Inferior parietal cortex (tissue), 1 donor: ENCODE measurements at regions not wholly inside any gene's neighbourhood (a gene's known extent, or its start where the extent isn't known, plus 50 kb on each side); places are given as distances from the start of the nearest gene placed in this dataset.
"Not testable (repeated sequence)": the region's sequence is repeated elsewhere in the genome, so short reads cannot be mapped to it uniquely, and the experiment has no call there.

ENCODE experiments used
- DNase-seq: peaks from one replicate; pipeline ENCODE4 v3.0.0-alpha.2; 2016; ENCODE audit errors: extremely low spot score

DNA sequence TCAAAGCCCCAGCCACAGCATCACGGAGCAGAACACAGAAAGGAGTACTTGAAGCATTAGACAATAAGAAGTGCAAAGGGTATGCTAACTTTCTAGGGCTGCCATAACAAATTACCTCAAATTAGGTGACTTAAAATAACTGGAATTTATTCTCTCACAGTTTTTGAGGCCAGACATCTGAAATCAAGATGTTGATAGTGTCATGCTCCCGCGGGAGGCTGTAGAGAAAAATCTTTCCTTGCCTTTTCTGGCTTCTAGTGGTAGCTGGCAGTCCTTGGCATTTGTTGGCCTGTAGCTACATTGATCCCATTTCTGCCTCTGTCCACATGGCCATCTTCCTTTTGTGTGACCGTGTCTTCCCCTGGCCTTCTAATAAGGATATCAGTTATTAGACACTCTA is 51.9 kb upstream of the SPDL1 start:
- no peak for DNase-seq

DNA sequence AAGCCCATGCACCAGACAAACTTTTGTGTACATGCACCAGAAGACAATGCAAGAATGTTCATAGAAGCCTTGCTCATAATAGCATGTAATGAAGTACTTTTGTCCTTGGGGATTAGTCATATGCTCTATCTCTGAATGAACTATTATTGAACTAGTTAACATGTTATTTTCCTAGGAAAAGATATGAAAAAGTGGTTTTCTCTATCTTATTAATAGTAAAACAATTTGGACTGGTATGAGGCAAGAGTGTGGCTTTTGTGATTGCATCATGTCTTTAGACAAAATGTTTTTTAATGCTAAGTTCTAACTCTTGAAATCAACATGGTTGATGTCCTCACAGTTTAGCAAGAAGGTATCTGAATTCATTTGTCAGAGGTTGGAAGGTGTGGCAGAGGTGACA is 55.7 kb upstream of the SPDL1 start:
- no peak for DNase-seq

DNA sequence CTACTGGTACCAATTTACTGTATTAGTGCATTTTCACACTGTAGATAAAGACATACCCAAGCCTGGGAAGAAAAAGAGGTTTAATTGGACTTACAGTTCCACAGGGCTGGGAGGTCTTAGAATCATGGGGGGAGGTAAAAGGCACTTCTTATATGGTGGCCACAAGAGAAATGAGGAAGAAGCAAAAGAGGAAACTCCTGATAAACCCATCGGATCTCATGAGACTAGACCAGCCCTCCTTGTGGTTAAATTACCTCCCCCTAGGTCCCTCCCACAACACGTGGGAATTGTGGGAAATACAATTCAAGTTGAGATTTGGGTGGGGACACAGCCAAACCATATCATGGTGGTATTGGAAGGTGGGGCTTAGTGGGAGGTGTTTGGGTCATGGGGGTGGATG is 56.5 kb upstream of the SPDL1 start:
- DNase-seq: no peak

DNA sequence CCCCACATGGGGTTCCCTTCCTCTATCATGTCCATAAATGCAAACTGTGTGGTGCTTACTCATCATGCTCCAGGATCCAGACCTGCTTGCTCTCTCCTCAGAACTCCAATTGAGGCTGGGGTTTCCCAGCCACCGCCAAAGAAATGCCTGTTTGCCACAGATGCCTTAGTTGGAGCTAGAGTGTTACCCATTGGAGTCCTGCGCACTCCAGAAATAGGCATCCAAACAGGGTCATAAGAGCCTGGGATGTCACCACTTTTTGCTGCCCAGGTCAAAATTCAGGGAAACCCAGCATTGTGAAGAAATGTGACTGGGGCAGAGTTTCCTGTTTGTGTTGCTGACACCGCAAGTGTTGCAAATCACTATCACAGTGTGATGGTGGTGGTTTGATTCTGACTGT is 60.7 kb upstream of the SPDL1 start:
- no peak for DNase-seq

DNA sequence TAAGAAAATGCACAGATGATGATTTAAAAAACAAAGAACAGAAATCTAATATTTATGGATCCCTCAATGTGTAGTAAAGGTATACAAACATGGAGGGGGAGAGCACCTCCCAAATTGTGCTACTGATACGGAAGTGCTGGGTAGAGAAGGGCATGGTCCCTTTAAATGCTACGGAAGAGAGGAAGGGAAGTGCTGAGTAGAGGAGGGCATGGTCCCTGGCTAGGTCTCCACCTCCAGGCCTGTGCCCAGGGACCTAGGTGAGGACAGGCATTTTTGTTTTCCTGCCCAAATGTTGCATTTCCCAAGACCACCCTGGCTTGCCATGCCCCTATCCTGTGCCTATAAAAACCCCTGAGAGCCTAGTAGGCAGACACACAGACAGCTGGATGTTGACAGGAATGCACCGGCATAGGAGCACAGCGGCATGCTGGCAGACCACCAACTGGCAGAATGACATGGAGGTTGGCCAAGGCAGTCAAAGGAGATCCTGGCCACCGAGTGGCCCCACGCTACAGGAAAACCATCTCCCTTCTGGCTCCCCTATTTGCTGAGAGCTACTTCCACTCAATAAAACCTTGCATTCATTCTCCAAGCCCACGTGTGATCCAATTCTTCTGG is 62.1 kb upstream of the SPDL1 start:
- no peak for DNase-seq

DNA sequence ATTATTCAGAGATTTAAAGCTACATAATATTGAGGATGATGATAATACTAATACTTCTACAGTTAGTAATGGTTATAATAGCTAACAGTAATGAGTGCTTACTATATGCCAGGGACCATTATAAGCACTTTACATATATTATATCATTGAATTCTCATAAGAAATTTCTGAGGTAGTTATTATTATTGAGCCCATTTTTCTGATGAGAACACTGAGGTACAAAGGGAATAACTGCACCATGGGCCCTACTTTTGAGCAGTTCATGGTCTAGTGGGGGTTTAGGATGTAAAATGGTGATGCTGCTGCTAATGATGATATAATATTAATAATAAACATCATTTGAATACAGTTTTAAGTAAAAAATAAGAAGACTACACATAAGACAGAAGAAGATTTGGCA is 64.2 kb upstream of the SPDL1 start:
- no peak for DNase-seq

DNA sequence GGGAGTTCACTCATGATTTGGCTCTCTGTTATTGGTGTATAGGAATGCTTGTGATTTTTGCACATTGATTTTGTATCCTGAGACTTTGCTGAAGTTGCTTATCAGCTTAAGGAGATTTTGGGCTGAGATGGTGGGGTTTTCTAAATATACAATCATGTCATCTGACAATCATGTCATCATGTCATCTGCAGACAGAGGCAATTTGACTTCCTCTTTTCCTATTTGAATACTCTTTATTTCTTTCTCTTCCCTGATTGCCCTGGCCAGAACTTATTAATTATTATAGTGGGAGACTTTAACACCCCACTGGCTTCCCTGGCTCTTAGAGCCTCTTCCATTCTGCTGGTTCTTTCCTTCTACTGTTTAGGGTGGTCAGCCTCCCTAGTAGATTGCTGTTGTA is 64.8 kb upstream of the SPDL1 start:
- DNase-seq: not testable (repeated sequence)

DNA sequence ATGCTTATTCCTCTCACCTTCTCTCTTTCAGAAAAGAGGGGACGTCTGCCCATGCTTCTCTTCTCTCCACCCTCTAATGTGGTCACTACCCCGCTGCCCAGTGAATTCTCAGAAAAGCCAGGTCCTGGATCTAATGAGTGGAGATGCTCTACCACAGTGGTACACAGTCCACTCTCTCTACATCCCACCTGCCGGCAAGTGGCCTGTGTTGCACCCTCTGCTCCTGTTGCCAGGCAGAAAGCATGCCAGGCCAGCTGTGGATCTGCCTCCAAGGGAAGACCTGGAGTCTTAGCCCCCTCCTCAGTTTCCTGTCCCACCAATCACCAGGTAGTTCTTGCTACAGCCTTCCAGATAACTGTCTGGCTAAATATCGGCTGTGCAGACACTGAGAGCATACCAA is 71.2 kb upstream of the SPDL1 start:
- no peak for DNase-seq

DNA sequence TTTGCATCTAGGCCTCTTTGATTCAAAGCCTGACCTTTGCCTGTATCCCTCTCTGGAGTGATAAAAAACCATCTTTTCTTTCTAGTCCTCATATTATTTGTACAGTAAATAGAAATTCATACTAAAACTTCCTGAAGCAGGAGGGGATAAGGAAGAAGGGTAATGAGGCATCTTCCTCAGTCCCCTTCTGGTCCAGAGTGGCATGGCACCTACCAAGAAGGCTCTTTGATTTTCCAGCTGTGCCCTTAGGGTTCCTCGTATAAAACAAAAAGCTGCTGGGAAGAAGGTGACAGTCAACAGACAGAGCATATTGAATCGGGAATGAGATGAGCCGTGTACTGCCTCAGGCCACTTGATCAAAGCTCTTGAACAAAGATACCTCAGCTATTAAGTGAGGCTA is 71.9 kb upstream of the SPDL1 start:
- no peak for DNase-seq

DNA sequence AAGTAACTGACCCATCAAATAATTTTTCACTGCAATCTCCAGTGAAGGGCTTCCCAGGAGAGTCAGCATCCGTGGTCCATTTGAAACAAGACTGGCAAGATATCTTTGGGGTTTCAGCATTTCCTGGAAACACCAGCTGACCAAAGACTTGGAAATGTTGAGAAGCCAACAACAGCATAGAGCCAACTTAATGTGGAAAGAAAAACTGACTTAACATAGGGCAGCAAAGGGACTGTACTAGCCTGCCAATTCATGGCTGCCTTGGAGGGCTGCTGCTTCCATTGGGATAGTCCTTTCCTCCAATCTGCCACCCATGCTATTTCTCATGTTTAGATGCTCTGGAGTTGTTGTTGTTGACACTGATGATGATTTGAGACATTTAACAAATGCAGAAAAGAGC is 76.5 kb upstream of the SPDL1 start:
- no peak for DNase-seq

DNA sequence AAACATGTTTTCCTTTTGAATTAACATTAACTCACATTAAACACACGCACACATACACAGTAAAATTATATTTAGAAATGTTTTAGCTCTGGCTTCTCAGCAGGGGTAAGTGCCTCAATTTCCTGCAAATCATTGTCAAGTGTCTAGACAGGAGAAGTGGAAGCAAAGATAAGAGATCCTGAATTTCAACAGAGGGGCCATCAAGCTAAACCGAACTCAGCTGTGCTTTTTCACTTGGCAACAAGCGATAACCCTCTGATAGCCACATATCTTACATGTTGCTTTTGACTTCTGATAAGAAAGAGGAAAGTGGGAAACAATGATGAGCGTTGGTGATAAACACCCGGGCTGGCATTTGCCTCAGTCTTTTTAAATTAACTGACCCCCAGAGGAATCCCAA is 79.7 kb upstream of the SPDL1 start:
- DNase-seq: no peak

DNA sequence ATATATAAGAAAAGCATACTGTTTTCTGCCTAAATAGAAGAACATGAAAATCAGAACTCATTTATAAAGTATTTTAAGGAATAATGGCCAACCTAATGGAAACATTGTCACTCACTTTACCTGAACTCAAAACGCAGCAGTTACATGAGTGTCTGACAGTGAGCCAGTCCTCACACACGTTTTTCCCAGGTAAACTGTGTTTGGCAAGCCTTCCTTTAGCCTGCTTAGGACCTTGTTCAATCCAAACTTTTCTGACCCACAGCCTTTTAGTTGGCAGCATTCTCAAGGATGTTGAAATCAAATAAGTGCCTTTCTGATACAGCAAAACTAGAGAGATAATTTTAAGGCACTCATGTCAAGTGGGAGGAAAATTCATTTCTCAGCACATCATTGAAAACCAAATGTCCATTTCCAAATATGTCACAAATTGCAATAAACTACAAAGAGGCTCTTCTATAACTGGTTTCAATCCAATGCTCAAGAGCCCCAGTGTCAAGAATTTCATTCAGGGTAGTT is 83.5 kb upstream of the SPDL1 start:
- DNase-seq: no peak

DNA sequence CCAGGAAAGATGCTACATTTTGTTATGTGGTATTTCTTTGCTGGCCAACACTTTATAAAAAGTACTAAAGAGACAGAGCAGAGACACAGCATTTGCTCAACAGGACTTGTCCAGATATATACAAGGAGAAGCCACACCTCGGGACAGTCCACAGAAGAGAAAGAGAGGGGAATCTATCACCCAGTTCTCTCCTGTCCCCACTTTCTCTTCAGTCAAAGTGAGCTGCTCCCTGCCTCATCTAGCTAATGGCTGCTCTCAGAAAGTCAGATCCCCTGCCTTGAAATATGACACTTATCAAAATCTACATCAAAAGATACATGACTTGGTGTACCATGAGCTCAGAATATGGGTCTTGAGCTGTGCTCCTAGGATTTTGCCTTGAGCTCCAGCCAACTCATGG is 86.7 kb upstream of the SPDL1 start:
- no peak for DNase-seq

DNA sequence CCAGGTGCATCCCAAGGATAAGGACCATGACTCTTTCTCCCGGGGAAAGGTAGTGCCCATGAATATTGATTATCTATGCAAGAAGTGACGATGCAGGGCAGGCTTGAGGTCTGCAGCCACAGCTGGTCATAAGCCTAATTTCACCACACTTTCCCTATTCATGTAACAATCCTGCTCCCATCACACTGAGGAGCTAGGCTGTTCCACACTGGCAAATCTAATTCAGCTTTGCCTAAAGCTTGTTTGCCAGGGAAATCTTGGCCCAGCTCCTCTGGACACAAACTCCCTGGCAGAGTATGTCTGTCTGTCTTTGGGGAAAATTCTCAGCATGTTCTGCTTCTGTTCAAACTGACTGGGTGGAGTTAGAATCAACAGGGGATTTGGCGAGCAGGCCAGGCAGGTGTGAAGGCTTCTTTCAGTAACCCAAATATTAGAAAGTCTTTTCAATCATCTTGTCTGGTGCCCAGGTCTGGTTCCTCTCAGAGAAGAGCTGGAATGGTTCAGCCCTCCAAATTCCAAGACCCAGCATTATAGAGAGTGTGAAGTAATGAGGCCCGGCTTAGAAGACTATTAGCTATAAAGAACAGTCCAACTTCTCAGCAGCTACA is 88.5 kb upstream of the SPDL1 start:
- DNase-seq: no peak

DNA sequence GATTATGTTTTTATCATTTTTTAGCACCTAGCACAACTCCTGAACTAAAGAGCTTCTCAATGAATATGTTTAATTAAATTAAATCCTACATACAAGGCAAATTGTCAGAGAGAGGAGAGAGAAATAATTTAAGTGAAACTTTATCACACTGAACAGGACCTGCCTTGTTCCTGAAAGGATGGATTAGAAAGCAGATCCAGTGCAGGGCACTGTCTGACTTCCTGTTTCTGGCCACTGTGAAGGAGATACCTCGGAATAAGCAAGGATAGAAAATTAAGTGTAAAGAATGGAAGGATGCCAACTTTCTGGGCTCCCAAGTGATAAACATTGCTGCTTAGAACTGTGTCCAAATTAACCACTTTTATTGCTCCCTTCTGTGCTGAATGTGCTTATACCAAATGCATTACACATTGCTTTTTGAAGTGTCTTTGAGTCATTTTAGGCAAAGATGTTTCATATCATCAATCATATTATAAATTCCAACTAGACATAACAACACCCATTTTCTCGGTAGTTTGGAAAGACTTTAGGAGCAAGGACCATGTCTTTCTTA is 89.1 kb upstream of the SPDL1 start:
- DNase-seq: no peak

DNA sequence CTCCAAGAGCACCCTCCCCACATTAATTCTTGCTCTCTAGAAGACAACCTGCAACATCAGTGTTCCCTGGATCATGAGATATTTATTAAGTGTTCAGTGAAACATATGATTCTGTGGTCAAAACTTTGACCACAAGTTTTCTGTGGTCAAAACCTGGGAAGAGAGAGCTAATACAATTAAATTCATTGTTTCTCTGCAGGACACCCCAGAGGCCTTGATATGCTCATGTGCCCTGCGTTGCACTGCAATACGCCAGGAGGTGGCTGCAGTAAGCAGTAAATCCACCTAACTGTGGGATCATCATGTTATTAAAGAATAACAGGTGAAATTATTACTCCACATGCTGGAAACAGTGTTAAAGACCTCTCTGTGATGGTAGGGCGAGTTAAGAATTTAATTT is 109.3 kb upstream of the SPDL1 start:
- DNase-seq: no peak

DNA sequence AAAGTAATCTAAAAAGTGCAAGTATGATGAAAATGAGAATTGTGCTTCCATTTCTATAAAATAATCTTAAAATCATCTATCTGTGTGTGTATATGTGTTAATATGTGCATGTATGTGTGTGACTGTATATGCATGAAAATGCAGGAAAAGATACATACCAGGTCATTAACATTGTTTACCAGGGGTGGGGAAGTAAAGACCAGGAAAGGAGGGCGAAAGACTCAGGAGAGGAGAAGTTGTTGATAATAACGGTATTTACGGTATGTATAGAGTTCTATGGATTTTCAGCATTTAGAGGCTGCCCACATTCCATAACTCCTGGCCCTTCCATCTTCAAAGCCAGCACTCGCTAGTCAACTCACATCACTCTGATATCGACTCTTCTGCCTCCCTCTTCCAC is 111.0 kb upstream of the SPDL1 start:
- no peak for DNase-seq

DNA sequence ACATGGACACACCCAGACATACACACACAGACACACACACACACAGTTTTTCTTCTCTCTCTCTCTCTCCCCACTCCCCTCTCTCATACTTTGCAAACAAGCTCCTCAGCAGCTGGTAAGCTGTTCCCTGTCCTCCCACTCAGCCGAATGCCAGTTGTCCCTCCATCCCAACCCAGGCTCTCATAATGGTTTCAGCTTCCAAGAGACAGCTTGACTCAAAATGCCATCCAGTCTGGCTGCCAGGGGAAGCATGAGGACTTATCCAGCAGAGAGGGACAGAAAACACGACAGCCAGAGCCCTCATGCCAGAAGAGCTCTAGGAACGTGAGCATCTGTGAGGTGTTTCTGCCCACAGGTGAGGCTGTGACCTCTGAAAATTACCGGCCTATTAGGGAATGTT is 112.6 kb upstream of the SPDL1 start:
- DNase-seq: peak; percentile 3

DNA sequence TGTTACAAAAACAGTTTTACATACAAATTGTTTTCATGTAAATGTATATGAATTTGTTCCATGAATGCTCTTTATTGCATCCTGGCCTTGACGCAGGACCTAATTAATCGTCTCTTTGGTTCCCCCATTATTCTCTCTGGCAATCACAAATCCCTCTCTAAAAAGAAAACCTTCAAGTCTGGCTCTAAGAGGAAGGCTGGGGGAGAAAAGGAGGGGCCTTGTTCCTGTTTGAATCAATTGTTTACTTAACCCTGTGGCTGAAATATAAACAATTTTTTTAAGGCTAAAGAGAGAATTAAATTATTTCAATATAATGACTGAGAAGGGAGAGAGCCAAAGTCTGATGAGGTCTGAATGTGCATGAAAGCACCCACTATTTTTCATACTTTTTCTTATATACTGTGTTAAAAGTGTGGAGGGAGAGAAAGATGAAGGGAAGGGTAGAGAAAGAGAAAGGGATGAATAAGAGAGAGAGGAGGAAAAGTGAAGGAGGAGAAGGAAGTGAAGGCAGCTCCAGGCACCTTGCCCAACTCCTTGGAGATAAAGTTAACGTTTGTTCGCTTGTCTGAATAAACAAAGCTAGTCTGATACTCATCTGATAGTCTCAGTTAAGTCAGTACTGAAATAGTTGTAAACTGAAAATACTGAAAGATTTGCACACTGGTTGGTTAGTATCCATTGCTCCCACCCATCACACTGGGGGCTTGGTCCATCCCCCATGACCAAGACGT is 116.4 kb upstream of the SPDL1 start:
- no peak for DNase-seq

DNA sequence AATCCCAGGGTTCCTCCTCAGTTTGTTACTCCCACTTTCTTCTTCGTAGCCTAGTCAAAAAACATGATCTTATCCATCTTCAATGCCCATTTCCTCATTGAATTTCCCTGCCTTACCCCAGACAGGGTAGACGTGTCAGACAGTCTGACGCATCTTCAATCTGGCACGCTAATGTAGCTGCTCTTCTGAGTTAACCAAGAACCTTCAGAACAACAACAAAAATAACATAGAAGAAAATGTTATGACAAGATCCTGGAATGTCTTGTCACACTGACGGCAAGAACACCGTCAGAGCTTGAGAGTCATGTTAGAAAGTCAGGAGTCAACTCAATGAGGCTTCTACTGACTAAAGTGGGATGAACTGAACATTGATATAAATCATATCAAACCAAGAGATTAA is 122.7 kb upstream of the SPDL1 start:
- DNase-seq: no peak

DNA sequence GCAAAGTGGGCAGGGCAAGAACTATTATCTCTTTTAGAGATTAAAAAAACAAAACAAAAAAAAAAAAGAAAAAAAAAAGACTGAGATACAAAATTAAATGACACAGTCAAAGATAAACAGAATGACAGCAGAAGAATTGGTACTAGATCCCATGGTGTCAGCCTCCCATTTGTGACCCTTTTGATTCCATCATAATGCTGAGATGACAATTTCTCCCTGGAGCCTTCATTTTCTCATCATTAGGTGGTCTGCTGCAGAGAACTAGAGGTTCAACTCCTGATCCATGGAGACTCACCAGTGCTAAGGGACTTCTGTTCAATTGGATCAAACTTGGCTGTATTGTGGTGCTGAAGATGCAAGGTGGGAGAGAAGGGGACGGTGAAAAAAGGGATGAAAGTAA is 123.5 kb upstream of the SPDL1 start:
- no peak for DNase-seq

DNA sequence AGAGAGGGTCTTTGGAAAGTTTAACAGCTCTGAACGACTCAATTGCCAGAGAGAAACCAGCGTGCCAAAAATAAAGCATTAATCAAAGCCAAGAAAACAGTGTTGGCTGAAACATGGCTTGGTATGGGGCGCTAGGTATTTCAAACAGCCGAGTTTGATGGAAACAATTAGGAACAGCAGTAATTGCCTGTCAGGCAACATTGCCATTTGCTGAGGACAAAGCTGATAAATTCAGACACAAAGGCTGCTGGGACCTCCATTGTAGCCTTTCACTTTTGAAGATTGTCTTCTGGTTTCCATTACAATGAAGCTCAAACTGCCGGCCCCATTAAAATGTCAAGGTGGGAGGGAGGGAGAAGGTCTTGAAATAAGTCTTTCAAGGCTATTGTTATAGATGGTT is 125.4 kb upstream of the SPDL1 start:
- DNase-seq: no peak

DNA sequence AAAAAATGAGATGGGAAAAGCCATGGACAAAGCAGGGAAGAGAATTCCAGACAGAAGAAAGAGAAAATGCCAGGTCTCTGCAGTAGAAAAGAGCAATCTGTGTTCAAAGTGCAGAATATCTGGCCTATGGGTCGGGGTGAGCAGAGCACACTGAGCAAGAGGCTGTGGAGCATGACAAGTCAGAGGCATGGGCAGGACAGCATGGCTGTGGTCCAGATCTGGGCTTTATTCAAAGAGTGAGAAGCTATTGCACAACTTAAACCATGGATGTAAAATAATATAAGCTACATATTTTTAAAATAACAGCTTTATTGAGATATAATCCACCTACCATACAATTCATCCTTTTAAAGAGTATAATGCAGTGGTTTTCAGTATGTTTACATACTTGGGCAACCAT is 133.1 kb upstream of the SPDL1 start:
- no peak for DNase-seq
